ENCODE measurements at regions not wholly inside any gene's neighbourhood (a gene's known extent, or its start where the extent isn't known, plus 50 kb on each side); places are given as distances from the start of the nearest gene placed in this dataset.

GRCh38 chr1:57747818-57748217, 324.0 kb upstream of the DAB1 start:
- TF ChIP-seq BACH2 (CRISPR knock-in tag; IDR thresholded peaks at IDR 0.05; ENCODE audit: borderline replicate concordance) (no peak), ZNF70 (CRISPR knock-in tag; IDR thresholded peaks at IDR 0.05) (no peak), ZFP3 (CRISPR knock-in tag; IDR thresholded peaks at IDR 0.05) (no peak), ISL1 (CRISPR knock-in tag; IDR thresholded peaks at IDR 0.05) (no peak), RARB (CRISPR knock-in tag; IDR thresholded peaks at IDR 0.05) (no peak), SNAI2 (CRISPR knock-in tag; IDR thresholded peaks at IDR 0.05) (no peak), ZNF8 (CRISPR knock-in tag; IDR thresholded peaks at IDR 0.05) (no peak), TSHZ2 (CRISPR knock-in tag; IDR thresholded peaks at IDR 0.05) (no peak), ZC3H10 (CRISPR knock-in tag; IDR thresholded peaks at IDR 0.05) (no peak), CSDC2 (CRISPR knock-in tag; IDR thresholded peaks at IDR 0.05) (no peak), CREB5 (CRISPR knock-in tag; IDR thresholded peaks at IDR 0.05; ENCODE audit: low read depth) (no peak), POU6F1 (CRISPR knock-in tag; IDR thresholded peaks at IDR 0.05; ENCODE audit: borderline replicate concordance, low read depth) (no peak), ARNTL (CRISPR knock-in tag; IDR thresholded peaks at IDR 0.05; ENCODE audit: borderline replicate concordance, low read depth) (no peak), ZFP30 (CRISPR knock-in tag; IDR thresholded peaks at IDR 0.05) (no peak), PPARA (CRISPR knock-in tag; IDR thresholded peaks at IDR 0.05; ENCODE audit: borderline replicate concordance) (no peak), ESRRG (CRISPR knock-in tag; IDR thresholded peaks at IDR 0.05) (no peak), PATZ1 (CRISPR knock-in tag; IDR thresholded peaks at IDR 0.05; ENCODE audit: borderline replicate concordance) (no peak)

GRCh38 chr1:57741521-57741920, 317.7 kb upstream of the DAB1 start:
- no peak for ATAC-seq
- TF ChIP-seq TCF4 (CRISPR knock-in tag; IDR thresholded peaks at IDR 0.05; ENCODE audit: borderline replicate concordance), result no peak
- TF ChIP-seq POU6F1 (CRISPR knock-in tag; IDR thresholded peaks at IDR 0.05; ENCODE audit: borderline replicate concordance, low read depth), result no peak
- no peak for TF ChIP-seq RARB (CRISPR knock-in tag; IDR thresholded peaks at IDR 0.05)
- TF ChIP-seq CREB5 (CRISPR knock-in tag; IDR thresholded peaks at IDR 0.05; ENCODE audit: low read depth), result no peak
- TF ChIP-seq ZNF8 (CRISPR knock-in tag; IDR thresholded peaks at IDR 0.05), result no peak
- no peak for TF ChIP-seq ZNF70 (CRISPR knock-in tag; IDR thresholded peaks at IDR 0.05)
- no peak for TF ChIP-seq ZNF565 (CRISPR knock-in tag; conservative IDR thresholded peaks at IDR 0.05; ENCODE audit: low read depth)
- no peak for TF ChIP-seq TSHZ2 (CRISPR knock-in tag; IDR thresholded peaks at IDR 0.05)
- no peak for TF ChIP-seq ARNTL (CRISPR knock-in tag; IDR thresholded peaks at IDR 0.05; ENCODE audit: borderline replicate concordance, low read depth)
- no peak for TF ChIP-seq GLIS3 (CRISPR knock-in tag; IDR thresholded peaks at IDR 0.05)
- no peak for TF ChIP-seq PPARA (CRISPR knock-in tag; IDR thresholded peaks at IDR 0.05; ENCODE audit: borderline replicate concordance)
- TF ChIP-seq PATZ1 (CRISPR knock-in tag; IDR thresholded peaks at IDR 0.05; ENCODE audit: borderline replicate concordance), result no peak
- no peak for TF ChIP-seq TOX (CRISPR knock-in tag; IDR thresholded peaks at IDR 0.05; ENCODE audit: borderline replicate concordance)
- no peak for TF ChIP-seq OSR1 (CRISPR knock-in tag; IDR thresholded peaks at IDR 0.05)
- no peak for TF ChIP-seq SNAI2 (CRISPR knock-in tag; IDR thresholded peaks at IDR 0.05)
- no peak for TF ChIP-seq ZFP3 (CRISPR knock-in tag; IDR thresholded peaks at IDR 0.05)
- TF ChIP-seq BACH2 (CRISPR knock-in tag; IDR thresholded peaks at IDR 0.05; ENCODE audit: borderline replicate concordance), result no peak

More at GRCh38 chr1:57747818-57748217, 324.0 kb upstream of the DAB1 start:
- ATAC-seq, result no peak
